HL-60 (cell line): ENCODE measurements at regions not wholly inside any gene's neighbourhood (a gene's known extent, or its start where the extent isn't known, plus 50 kb on each side); places are given as distances from the start of the nearest gene placed in this dataset.

ENCODE experiments used
- POLR2AphosphoS5 ChIP-seq: IDR thresholded peaks from 2 replicates; pipeline ENCODE4 v1.6.1; 2012; ENCODE audit warnings: low read depth
- TF ChIP-seq, protein P1 (sequence below): IDR thresholded peaks from one replicate; pipeline ENCODE4 v1.5.1; 2011; ENCODE audit warnings: low read length, control low read depth, inconsistent platforms; ENCODE audit not compliant: insufficient read depth
- TF ChIP-seq, protein P2 (sequence below): IDR thresholded peaks from 2 replicates; pipeline ENCODE4 v1.6.1; 2012; ENCODE audit warnings: low read depth; ENCODE audit not compliant: insufficient replicate concordance

DNA sequence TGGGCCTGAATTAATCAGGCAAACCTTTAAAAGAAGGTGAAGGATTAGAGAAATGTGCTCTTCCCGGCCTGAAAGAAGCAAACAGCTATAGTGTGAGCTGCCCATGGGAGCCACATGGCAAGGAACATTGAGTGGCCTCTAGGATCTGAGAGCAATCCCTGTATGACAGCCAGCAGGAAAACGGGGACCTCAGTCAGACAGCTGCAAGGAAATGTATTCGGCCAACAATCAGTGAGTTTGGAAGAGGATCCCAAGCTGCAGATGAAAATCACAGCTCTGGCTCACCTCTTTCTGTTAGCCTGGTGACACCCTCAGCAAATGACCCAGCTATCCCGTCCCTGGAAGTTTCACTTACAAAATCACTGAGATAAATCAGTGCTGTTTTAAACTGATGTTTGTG is 309.2 kb downstream of the SH3GL2 start:
- TF ChIP-seq, protein P1, sequence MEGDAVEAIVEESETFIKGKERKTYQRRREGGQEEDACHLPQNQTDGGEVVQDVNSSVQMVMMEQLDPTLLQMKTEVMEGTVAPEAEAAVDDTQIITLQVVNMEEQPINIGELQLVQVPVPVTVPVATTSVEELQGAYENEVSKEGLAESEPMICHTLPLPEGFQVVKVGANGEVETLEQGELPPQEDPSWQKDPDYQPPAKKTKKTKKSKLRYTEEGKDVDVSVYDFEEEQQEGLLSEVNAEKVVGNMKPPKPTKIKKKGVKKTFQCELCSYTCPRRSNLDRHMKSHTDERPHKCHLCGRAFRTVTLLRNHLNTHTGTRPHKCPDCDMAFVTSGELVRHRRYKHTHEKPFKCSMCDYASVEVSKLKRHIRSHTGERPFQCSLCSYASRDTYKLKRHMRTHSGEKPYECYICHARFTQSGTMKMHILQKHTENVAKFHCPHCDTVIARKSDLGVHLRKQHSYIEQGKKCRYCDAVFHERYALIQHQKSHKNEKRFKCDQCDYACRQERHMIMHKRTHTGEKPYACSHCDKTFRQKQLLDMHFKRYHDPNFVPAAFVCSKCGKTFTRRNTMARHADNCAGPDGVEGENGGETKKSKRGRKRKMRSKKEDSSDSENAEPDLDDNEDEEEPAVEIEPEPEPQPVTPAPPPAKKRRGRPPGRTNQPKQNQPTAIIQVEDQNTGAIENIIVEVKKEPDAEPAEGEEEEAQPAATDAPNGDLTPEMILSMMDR: no peak
- TF ChIP-seq POLR2AphosphoS5: no peak
- TF ChIP-seq, protein P2, sequence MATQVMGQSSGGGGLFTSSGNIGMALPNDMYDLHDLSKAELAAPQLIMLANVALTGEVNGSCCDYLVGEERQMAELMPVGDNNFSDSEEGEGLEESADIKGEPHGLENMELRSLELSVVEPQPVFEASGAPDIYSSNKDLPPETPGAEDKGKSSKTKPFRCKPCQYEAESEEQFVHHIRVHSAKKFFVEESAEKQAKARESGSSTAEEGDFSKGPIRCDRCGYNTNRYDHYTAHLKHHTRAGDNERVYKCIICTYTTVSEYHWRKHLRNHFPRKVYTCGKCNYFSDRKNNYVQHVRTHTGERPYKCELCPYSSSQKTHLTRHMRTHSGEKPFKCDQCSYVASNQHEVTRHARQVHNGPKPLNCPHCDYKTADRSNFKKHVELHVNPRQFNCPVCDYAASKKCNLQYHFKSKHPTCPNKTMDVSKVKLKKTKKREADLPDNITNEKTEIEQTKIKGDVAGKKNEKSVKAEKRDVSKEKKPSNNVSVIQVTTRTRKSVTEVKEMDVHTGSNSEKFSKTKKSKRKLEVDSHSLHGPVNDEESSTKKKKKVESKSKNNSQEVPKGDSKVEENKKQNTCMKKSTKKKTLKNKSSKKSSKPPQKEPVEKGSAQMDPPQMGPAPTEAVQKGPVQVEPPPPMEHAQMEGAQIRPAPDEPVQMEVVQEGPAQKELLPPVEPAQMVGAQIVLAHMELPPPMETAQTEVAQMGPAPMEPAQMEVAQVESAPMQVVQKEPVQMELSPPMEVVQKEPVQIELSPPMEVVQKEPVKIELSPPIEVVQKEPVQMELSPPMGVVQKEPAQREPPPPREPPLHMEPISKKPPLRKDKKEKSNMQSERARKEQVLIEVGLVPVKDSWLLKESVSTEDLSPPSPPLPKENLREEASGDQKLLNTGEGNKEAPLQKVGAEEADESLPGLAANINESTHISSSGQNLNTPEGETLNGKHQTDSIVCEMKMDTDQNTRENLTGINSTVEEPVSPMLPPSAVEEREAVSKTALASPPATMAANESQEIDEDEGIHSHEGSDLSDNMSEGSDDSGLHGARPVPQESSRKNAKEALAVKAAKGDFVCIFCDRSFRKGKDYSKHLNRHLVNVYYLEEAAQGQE: no peak
